ENCODE measurements at regions not wholly inside any gene's neighbourhood (a gene's known extent, or its start where the extent isn't known, plus 50 kb on each side); places are given as distances from the start of the nearest gene placed in this dataset.

DNA sequence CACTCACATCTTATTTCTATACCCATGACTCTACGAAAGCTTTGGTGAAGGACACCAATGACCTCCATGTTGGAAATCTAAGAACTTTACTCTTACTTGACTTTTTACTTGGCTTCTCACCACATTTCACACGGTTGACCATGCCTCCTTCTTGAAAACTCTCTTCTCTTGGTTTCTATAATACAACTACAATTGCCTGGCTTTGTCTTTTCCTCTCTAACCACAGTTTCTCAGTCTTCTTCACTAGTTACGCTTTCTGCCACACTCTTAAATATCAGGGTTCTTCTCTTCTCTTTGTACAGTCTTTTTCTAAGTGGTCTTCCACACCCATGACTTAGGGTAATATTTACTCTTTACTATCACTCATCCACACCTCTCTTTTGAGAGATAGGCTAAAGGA, 2079.8 kb upstream of the WWC1 start:
- H3K4me1 ChIP-seq (ENCODE audit: insufficient read depth, low read length), result no peaks in the 10 kb centered on the region
- no peaks in the 10 kb centered on the region for H4K20me1 ChIP-seq (ENCODE audit: insufficient read depth, low read length)
- no peak overlapping the region for H2AFZ ChIP-seq (ENCODE audit: low read length)
- H3K27me3 ChIP-seq (ENCODE audit: insufficient read depth, low read length), result no peaks in the 10 kb centered on the region
- no peak overlapping the region for H3K27ac ChIP-seq (ENCODE audit: low read depth, low read length)
- no peak overlapping the region for H3K4me3 ChIP-seq (ENCODE audit: insufficient read depth, low read length)
- H3K9me3 ChIP-seq (ENCODE audit: low read depth, low read length), result no peaks in the 10 kb centered on the region
- TF ChIP-seq, protein P1, sequence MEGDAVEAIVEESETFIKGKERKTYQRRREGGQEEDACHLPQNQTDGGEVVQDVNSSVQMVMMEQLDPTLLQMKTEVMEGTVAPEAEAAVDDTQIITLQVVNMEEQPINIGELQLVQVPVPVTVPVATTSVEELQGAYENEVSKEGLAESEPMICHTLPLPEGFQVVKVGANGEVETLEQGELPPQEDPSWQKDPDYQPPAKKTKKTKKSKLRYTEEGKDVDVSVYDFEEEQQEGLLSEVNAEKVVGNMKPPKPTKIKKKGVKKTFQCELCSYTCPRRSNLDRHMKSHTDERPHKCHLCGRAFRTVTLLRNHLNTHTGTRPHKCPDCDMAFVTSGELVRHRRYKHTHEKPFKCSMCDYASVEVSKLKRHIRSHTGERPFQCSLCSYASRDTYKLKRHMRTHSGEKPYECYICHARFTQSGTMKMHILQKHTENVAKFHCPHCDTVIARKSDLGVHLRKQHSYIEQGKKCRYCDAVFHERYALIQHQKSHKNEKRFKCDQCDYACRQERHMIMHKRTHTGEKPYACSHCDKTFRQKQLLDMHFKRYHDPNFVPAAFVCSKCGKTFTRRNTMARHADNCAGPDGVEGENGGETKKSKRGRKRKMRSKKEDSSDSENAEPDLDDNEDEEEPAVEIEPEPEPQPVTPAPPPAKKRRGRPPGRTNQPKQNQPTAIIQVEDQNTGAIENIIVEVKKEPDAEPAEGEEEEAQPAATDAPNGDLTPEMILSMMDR (IDR thresholded peaks at IDR 0.05; ENCODE audit: extremely low read depth, low read depth, low read length), result no peak
- no peak overlapping the region for H3K4me2 ChIP-seq (ENCODE audit: insufficient read depth, low read length)
- H3K36me3 ChIP-seq (ENCODE audit: insufficient read depth, low read length), result no peaks in the 10 kb centered on the region
- no peak for DNase-seq (ENCODE audit: insufficient read length, low spot score, missing footprints)
- no peaks in the 10 kb centered on the region for H3K79me2 ChIP-seq (ENCODE audit: insufficient read depth, low read length)

- TF ChIP-seq, protein P1 (IDR thresholded peaks at IDR 0.05; ENCODE audit: extremely low read depth, low read depth, low read length), result no peak
- no peaks in the 10 kb centered on the region for H4K20me1 ChIP-seq (ENCODE audit: insufficient read depth, low read length)
- H3K4me2 ChIP-seq (ENCODE audit: insufficient read depth, low read length), result no peak overlapping the region
- H3K4me1 ChIP-seq (ENCODE audit: insufficient read depth, low read length), result no peaks in the 10 kb centered on the region
- no peak for DNase-seq (ENCODE audit: insufficient read length, low spot score, missing footprints)
- no peak overlapping the region for H3K4me3 ChIP-seq (ENCODE audit: insufficient read depth, low read length)
- no peaks in the 10 kb centered on the region for H3K27me3 ChIP-seq (ENCODE audit: insufficient read depth, low read length)
- no peaks in the 10 kb centered on the region for H3K36me3 ChIP-seq (ENCODE audit: insufficient read depth, low read length)
- H3K79me2 ChIP-seq (ENCODE audit: insufficient read depth, low read length), result no peaks in the 10 kb centered on the region
- no peak overlapping the region for H3K27ac ChIP-seq (ENCODE audit: low read depth, low read length)
- no peaks in the 10 kb centered on the region for H3K9me3 ChIP-seq (ENCODE audit: low read depth, low read length)
- no peak overlapping the region for H2AFZ ChIP-seq (ENCODE audit: low read length)
Observed at GRCh38 chr5:166236327-166236726, 2055.1 kb upstream of the WWC1 start.

DNA sequence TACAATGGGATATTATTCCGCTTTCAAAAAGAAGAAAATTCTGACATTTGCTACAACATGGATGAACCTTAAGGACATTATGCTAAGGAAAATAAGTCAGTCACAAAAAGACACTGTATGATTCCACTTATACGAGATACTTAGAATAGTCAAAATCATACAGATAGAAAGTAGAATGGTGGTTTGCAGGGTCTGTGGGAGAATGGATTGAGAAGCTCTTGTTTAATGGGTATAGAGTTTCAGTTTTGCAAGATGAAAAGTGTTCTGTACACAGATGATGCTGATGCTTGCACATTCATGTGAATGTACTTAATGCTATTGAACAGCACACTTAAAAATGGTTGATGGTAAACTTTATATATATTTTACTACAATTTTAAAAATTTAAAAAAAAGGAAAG, 2050.7 kb upstream of the WWC1 start:
- TF ChIP-seq, protein P1 (IDR thresholded peaks at IDR 0.05; ENCODE audit: extremely low read depth, low read depth, low read length), result no peak
- H4K20me1 ChIP-seq (ENCODE audit: insufficient read depth, low read length), result no peaks in the 10 kb centered on the region
- H3K9me3 ChIP-seq (ENCODE audit: low read depth, low read length), result no peaks in the 10 kb centered on the region
- no peaks in the 10 kb centered on the region for H3K36me3 ChIP-seq (ENCODE audit: insufficient read depth, low read length)
- H3K4me3 ChIP-seq (ENCODE audit: insufficient read depth, low read length), result no peak overlapping the region
- no peaks in the 10 kb centered on the region for H3K27me3 ChIP-seq (ENCODE audit: insufficient read depth, low read length)
- no peaks in the 10 kb centered on the region for H3K4me1 ChIP-seq (ENCODE audit: insufficient read depth, low read length)
- no peak overlapping the region for H3K4me2 ChIP-seq (ENCODE audit: insufficient read depth, low read length)
- H3K27ac ChIP-seq (ENCODE audit: low read depth, low read length), result no peak overlapping the region
- H3K79me2 ChIP-seq (ENCODE audit: insufficient read depth, low read length), result no peaks in the 10 kb centered on the region
- no peak for DNase-seq (ENCODE audit: insufficient read length, low spot score, missing footprints)
- H2AFZ ChIP-seq (ENCODE audit: low read length), result no peak overlapping the region

GRCh38 chr5:166245556-166245955, 2045.9 kb upstream of the WWC1 start:
- Histone ChIP-seq H3K36me3 (ENCODE audit: insufficient read depth, low read length) (no peaks in the 10 kb centered on the region), H4K20me1 (ENCODE audit: insufficient read depth, low read length) (no peaks in the 10 kb centered on the region), H3K27ac (ENCODE audit: low read depth, low read length) (no peak overlapping the region), H3K9me3 (ENCODE audit: low read depth, low read length) (peaks cover 6% of the 10 kb centered on the region), H3K79me2 (ENCODE audit: insufficient read depth, low read length) (no peaks in the 10 kb centered on the region), H3K4me1 (ENCODE audit: insufficient read depth, low read length) (no peaks in the 10 kb centered on the region), H2AFZ (ENCODE audit: low read length) (no peak overlapping the region), H3K27me3 (ENCODE audit: insufficient read depth, low read length) (no peaks in the 10 kb centered on the region), H3K4me2 (ENCODE audit: insufficient read depth, low read length) (no peak overlapping the region), H3K4me3 (ENCODE audit: insufficient read depth, low read length) (no peak overlapping the region)
- DNase-seq (ENCODE audit: insufficient read length, low spot score, missing footprints), result no peak
- TF ChIP-seq, protein P1 (IDR thresholded peaks at IDR 0.05; ENCODE audit: extremely low read depth, low read depth, low read length), result no peak
